T-helper 1 cell treated with Interleukin-12 subunit alpha and Interleukin-12 subunit beta and Interleukin-4 antibody, amounts not matched to agents 30 ng/mL and 1 ng/mL, for 36 hours (primary cell): ENCODE measurements at regions not wholly inside any gene's neighbourhood (a gene's known extent, or its start where the extent isn't known, plus 50 kb on each side); places are given as distances from the start of the nearest gene placed in this dataset.

Source experiments
- intact Hi-C: fragments of 100-400 bp; cut with micrococcal nuclease; formaldehyde crosslinking; loops from one replicate; pipeline ENCODE4 v1.15.1; 2024

DNA sequence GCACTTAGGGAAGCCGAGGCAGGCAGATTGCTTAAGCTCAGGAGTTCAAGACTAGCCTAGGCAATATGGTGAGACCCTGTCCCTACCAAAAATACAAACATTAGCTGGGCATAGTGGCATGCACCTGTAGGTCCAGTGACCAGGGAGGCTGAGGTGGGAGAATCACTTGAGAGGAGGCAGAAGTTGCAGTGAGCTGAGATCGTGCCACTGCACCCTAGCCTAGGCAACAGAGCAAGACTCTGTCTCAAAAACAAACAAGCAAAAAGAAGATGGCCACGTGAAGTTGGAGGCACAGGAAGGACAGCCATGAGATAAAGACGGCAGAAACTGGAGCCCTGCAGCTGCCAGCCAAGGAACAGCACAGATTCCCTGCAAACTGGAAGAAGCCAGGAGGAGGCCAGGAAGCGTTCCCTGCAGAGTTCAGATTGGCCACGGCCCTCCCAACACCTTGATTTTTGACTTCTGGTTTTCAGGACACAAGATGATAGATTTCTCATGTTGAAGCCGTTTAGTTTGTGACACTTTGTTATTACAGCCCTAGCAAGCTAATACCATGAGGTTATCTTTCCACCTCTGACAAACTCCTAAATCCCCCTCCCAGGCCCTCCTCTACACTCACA lies 786.7 kb downstream of the UQCRFS1 start:
- intact Hi-C loops, result loop anchor here (5.0 kb wide), 1 partner anchor 39 kb away; no protein-coding TSS in a partner anchor

GRCh38 chr19:28425046-28425931 lies 787.7 kb downstream of the UQCRFS1 start:
- intact Hi-C loops, result loop anchor here (5.0 kb wide), 1 partner anchor 38 kb away; no protein-coding TSS in a partner anchor

GRCh38 chr19:28424662-28425045 lies 788.3 kb downstream of the UQCRFS1 start:
- intact Hi-C loops, result loop anchor here (5.0 kb wide), 1 partner anchor 37 kb away; no protein-coding TSS in a partner anchor

DNA sequence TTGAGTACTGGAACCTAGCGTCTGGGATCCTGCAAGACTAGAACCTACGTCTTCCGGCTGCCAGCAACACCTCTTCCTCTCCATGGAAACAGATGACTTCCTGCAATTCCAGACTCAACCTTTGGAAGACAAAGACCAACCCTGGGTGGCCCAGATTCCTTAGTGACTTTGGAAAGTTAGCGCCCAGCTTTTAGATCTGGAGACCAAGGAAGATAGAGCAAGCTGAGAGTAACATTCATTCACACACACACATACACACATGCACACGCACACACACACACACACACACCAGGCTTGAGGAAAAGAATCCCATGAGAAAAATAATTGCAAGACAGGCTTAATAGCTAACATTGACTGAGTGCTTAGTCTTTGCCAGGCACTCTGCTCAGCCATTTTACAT lies 788.9 kb downstream of the UQCRFS1 start:
- intact Hi-C loops, result no loop called here

GRCh38 chr19:28422791-28423650 lies 789.9 kb downstream of the UQCRFS1 start:
- intact Hi-C loops, result no loop called here

DNA sequence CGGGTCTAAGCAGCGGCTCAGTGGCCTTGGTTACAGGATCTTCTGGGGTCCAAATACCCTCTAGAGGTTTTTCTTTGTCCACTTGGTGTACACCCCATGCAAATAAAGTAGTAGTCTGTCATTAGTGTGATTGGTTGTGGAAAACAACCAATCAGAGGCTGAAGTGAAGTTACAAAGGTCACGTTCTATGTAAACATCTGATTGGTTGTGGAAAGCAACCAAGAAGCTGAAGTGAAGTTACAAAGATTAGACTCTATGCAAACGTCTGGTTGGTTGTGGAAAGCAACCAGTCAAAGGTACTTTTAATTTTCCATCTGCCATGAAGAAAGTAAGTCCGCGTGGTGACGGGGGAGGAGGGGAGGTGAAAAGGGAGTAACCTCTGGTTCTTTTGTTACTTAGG lies 790.9 kb downstream of the UQCRFS1 start:
- intact Hi-C loops, result no loop called here

DNA sequence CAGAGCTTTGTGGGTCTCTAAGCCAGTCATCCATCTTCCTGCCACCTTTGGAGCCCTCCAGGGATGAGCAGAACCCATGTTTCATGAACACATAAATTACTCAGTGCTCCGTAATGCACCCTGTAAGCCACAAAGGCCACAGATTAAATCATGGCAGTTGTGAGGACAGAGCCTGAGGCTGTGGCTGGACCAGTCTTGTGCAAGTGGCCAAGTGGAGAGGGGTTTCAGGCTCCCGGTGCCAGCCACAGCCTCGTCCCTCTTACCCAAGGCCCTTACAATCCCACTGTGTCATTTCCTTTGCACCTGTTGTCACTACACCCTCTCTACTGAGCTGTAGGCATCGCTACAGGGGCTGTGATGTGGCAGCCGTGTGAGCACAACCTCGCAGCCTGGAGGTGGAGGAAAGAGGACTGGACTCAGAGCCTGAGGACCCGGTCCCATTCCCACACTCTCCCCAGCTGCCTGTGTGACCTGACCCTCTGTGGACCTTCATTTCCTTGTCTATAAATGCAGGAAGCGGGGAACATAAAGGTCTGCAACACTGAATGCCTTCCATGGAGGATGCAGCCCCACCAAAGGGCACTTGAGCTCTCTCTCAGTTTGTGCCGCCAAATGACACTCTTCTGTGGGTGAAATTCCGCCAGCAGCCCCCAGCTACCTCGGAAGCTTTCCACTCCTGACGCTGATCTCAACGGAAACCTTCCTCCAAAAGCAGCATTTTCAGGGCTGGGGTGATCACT lies 792.0 kb downstream of the UQCRFS1 start:
- intact Hi-C loops, result no loop called here

GRCh38 chr19:28419312-28419711 lies 793.6 kb downstream of the UQCRFS1 start:
- intact Hi-C loops, result no loop called here

- intact Hi-C loops, result no loop called here
These were observed 795.6 kb downstream of the UQCRFS1 start for GRCh38 chr19:28417361-28417760.

DNA sequence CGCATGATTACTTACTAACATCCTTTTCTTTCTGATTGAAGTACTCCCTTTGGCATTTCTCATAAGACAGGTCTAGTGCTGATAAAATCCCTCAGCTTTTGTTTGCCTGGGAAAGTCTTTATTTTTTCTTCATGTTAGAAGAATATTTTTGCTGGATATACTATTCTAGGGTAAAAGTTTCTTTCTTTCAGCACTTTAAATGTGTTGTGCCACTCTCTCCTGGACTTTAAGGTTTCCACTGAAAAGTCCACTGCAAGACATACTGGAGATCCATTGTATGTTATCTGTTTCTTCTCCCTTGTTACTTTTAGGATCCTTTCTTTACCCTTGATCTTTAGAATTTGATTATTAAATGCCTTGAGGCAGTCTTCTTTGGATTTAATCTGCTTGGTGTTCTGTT lies 796.7 kb downstream of the UQCRFS1 start:
- intact Hi-C loops, result no loop called here

GRCh38 chr19:28414748-28415147 lies 798.2 kb downstream of the UQCRFS1 start:
- intact Hi-C loops, result no loop called here

- intact Hi-C loops, result no loop called here
These were observed 803.1 kb downstream of the UQCRFS1 start for GRCh38 chr19:28409859-28410258.

- intact Hi-C loops, result no loop called here
These were observed 806.0 kb downstream of the UQCRFS1 start for GRCh38 chr19:28406966-28407365.

DNA sequence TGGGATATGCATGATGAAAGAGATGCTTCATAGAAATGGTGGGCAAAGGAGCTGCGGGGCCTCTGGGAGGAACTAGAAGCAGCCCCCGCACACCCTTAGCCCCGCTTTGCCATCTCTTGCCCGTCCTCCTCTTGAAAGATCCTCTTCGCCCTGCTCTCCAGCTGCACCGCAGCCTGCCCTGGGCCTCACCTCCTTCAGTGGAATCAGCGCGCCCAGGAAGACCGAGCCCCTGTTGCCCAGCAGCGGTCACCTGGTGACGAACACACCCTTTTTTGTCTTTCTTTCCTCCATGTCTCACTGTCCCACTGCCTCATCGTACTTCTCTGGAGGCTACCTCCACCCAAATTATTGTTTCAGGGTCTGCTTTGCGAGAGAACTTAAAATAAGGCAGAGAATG lies 807.6 kb downstream of the UQCRFS1 start:
- intact Hi-C loops, result no loop called here

DNA sequence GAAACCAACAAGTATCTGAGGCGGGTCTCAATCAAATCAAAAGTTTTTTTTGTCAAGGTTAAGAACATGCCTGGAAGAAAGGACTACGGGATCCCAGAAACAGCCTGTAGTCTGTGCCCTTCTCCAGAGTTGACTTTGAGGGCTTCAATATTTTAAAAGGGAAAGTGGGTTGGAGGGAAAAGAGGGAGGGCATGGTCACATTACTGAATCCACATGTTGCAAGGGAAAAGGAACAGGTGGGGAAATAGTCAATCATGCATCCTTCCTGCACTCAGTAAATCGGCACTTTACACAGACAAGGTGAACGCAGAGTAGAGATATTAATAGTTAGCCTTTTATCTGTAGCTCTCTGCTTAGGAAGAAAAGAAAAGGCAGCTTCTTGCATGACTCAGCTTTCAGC lies 808.5 kb downstream of the UQCRFS1 start:
- intact Hi-C loops, result no loop called here

DNA sequence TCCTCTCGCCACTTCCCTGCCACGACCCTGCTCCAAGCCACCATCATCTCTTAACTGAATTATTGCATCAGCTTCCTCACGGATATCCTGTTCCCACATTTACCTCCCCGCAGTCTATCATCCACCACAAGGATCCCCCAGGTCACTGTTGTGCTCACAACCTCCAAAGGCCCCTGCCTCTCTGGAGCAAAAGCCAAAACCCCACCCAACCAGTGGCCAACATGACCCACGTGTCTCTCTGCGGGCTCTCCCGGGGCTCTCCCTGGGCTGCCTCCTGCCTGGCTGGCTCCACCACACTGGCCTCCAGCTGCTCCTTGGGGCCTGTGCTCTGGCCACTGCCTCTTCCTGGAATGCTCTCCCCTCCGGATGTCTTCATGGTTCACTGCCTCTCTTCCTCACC lies 809.3 kb downstream of the UQCRFS1 start:
- intact Hi-C loops, result no loop called here

DNA sequence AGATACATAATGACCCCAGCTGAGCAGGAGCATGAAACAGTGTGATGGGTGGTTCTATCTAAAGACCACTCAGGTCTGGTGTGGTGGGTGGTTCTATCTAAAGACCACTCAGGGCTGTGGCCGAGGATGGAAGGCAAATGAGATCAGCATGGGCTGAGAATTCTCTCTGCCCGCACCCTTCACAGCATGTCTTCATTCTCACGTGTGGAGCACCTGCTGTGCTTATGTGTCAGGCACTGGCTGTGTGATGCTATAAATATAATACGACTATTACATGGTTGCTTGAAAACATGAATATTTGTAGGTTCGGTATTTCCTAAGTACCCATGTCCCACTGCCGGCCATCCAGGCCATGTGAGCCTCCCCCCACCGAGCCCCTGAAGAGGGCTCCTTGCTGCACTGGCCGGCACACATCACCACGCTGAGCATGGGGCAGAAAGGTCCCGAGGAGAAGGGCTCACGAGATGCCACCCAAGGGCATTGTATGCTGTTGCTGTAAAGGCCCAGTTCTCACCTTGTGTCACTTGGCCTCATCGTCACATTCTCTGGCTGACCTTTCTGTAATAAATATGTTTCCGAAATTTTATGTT lies 810.2 kb downstream of the UQCRFS1 start:
- intact Hi-C loops, result no loop called here

DNA sequence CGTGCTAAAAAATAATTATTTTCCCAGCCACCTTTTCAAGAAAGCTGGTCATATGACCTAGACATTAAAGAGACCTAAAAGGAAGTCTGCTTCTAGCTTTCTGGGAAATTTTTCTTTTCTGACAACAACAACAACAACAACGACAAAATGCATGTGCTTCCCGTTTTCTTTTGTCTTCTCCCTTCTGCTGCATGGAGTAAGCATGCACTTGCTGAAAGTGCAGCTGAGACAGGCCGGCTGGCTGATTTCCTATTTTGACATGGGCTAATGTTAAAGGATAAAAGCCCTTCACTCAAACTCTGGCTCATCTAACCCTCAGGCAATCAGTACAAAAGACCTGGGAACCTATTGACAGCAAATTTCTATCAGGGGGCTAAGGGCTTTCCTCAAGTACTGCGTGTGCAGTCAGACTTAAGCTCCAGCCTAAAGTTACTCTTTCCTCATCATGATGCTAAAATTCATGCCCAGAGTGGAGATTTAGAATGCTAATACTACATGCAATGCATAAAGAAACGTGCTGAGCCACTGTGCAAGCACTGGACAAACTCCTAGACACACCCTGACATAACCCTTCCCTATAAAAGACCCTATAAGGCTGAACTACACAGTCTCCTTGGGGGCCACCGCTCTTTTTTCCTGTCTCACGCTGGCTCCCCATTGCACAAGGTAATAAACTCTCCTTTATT lies 811.1 kb downstream of the UQCRFS1 start:
- intact Hi-C loops, result no loop called here

DNA sequence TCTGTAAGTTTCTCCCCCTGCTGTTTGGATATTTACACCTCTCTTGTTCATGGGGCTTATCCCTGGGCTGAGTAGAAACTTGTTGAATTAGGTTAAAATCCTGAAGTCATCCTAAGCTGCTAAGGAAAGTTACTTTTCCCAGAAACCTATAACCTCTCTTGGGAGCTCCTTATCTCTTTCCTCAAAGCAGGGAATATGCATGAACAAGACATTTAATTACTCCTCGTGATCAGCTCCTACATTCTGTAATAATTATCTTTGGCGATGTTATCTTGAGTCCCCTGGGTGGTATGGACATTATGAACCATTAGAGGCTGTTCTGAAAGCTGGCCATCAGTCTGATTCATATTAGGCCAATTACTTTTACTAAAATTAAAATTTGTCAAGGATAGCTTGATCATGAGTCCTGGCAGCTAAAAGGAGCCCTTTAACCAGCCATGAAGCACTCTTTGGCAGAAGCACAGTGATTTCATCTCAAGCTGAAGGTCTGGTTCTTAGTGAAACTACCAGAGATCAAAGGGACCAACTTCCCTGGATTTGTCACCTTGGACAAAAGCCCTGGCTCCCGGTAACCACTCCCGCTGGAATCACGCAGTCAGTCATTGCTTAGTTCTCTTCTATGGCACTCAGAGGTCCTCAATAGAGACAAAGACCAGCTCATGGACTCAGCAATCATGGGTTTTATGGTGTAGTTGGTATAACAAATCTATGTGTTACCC lies 811.8 kb downstream of the UQCRFS1 start:
- intact Hi-C loops, result no loop called here
